HK-2 (cell line): ENCODE measurements at regions not wholly inside any gene's neighbourhood (a gene's known extent, or its start where the extent isn't known, plus 50 kb on each side); places are given as distances from the start of the nearest gene placed in this dataset.
"Not testable (repeated sequence)": the region's sequence is repeated elsewhere in the genome, so short reads cannot be mapped to it uniquely, and the experiment has no call there.

Experiments used
- DNase-seq: peaks from one replicate; pipeline ENCODE4 v3.0.0-alpha.2; 2018; ENCODE audit not compliant: unreplicated experiment

- DNase-seq = no peak
These were observed 137.6 kb upstream of the PEG3 start for GRCh38 chr19:56978023-56978565.

DNA sequence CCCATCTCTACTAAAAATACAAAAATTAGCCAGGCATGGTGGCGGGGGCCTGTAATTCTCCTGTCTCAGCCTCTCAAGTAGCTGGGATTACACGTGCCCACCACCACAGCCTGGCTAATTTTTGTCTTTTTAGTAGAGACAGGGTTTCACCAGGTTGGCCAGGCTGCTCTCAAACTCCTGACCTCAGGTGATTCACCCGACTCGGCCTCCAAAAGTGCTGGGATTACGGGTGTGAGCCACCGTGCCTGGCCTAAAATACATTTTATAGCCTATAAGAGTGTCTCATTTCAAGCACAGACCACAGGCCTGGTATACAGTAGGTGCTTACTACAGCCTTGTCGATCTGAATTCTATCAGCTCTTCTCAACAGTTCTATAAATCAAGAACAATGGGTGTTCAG is 139.5 kb upstream of the USP29 start:
- DNase-seq = not testable (repeated sequence)

- no peak for DNase-seq
These were observed 138.9 kb upstream of the USP29 start for GRCh38 chr19:56980906-56981305.

- not testable (repeated sequence) for DNase-seq
These were observed 138.3 kb upstream of the USP29 start for GRCh38 chr19:56981440-56981839.

DNA sequence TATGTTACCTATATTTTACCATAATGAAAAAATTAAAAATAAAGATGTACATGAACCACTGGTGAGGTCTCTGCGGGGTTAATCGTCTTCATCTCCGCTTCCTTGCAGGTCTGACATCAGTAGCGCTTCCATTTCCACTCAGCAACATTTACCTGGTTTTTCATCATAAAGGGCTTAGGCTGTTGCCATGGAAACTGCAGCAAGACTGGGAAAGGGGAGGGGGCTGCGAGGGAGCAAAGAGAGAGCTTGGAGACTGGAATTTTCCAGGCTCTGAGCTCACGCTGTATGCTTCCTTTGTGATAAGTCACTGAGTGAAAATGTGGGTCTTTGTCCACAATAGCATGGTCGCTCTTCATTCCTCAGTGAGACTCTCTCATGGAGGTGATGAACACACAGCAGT is 136.6 kb upstream of the USP29 start:
- no peak for DNase-seq

GRCh38 chr19:56983804-56984203 is 136.0 kb upstream of the USP29 start:
- no peak for DNase-seq

- DNase-seq = no peak
These were observed 133.4 kb upstream of the USP29 start for GRCh38 chr19:56986386-56986785.

GRCh38 chr19:56987184-56987583 is 132.6 kb upstream of the USP29 start:
- DNase-seq = no peak

- DNase-seq = no peak
These were observed 131.5 kb upstream of the USP29 start for GRCh38 chr19:56988299-56988698.

- DNase-seq = no peak
These were observed 127.9 kb upstream of the USP29 start for GRCh38 chr19:56991912-56992311.

DNA sequence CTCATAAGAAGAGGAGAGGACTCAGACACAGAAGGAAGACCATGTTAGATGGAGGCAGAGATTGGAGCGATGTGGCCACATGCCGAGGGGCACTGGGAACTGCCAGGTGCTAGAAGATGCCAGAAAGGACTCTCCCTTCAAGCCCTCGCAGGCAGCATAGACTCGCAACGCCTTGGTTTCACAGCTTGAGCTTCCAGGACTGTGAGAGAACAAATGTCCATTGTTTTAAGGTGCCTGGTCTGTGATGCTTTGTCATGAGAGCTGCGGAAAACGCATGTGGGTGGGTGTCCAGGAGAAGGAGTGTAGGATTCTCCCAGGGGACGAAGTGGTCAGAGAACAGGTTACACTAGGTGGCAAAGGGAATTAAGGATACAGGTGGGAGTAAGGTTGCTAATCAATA is 125.9 kb upstream of the USP29 start:
- DNase-seq = no peak

DNA sequence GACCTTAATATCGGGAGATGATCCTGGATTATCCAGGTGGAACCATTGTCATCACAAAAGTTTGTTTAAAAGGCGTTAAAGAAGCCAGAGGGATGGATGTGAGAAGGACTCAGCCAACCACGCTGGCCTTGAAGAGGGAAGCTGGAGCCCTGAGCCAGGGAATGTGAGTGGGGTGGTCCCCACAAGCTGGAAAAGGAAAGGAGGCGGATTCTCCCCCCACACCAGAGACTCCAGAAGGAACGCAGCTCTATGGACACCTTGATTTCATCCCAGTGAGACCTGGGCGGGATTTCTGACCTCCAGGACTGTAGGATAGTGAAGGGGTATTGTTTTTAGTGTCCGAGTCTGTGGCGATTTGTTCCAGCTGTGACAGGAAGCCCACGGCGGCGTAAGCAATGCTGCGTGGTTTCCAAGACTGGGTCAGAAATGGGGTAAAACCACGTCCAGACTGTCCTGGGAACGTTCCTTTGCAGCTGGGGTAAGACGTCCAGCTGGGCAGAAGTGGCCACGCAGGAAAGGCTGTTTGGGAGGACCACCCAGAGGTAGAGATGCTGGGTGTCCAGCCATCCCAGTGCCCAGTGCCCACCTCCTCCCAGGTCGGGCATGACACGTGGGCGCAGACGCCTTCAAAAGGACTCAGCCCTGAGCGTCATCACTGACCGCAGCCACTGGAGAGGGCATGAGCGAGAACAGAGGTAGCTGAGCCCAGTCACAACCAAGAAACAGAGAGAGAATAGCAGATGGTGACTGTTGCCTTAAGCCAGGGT is 125.4 kb upstream of the USP29 start:
- no peak for DNase-seq

DNA sequence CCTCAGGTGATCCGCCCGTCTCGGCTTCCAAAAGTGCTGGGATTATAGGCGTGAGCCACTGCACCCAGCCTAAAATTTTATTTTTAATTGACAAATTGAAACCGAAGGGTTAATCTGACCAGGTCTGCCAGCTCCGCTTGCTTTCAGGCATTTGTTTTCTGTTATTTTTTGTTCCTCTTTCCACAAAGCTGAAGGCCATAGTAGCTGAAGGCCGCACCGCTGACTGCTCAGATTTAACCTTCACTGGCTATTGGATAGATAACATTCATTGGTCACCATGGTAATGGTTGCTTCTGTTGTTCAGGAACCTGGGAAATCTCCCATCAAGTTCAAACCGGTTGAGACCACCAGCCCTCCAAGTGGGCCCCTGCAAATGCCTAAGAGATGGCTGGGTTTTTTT is 124.5 kb upstream of the USP29 start:
- DNase-seq = no peak

DNA sequence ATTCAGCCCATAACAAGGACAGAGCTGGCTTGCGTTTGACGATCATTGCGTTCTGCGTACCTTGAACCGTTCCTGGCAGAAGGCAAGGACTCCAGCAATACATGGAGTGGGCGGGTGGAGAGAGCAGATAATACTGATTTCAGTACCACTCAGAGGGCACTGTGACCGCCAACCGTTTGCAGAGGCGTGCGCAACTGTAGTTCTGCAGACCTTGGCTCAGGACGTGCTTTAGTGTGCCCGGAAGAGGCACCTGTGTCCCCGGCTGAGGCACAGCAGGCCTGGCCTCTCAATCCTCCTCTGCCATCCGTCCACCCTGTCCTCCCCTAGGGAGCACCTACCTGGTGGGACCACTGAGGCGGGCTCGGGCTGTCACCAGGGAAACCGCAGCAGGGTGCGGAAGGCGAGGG is 117.6 kb upstream of the USP29 start:
- DNase-seq = no peak

DNA sequence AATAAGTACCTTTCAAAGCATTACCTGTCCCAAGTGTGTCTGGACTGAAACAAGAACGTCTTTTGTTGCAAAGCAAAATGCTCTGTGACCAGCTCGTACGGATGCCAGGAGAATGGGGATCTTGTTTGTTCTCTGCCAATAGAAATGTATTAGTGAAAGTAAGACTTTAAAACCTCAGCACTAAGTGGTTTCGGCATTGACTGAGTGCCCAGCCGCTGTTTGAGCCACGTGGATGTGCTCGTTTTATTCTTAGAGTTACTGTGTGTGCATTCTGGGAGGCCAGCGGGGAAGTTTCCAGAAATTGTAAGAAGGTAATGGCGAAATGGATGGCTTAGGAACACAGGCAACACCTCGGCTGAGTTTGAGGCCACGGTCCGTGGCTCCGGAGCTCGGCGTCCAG is 117.1 kb upstream of the USP29 start:
- no peak for DNase-seq

DNA sequence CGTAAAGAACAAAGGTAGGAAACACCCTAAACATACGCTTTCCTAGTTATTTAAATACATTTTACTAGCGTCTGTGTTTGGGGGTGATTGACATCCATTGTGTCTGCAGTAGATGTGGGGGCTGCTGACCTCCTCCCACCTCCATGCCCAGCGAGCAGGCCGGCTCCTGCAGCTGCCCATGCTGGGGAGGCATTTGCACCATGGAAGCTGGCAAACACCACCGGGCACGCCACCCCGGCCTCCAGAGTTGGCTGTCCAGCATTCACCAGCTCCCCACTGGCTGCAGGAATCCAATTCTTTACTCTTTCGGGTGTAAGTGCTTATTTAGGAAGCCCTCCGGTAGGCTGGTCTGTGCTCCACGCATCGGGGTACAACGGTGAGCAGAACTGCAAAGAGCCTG is 115.4 kb upstream of the USP29 start:
- no peak for DNase-seq

DNA sequence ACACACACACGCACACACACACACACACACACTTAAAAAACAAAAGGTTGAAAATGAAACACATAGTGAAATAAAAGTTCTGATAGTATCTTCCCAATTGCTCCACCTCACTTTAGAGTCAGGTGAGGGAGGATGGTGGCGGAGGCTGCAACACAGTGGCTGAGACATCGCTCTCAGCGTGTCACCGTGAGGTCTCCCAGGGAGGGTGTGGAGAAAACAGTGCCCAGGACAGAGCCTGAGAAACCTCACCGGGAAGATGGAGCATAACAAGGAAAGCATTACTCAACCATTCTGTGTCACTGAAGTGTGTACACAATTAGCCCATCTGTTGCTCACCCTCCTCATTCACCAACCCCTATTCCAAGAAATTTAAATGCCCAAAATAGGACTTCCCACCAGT is 111.4 kb upstream of the USP29 start:
- DNase-seq = no peak

GRCh38 chr19:57010541-57010940 is 109.2 kb upstream of the USP29 start:
- DNase-seq = no peak

DNA sequence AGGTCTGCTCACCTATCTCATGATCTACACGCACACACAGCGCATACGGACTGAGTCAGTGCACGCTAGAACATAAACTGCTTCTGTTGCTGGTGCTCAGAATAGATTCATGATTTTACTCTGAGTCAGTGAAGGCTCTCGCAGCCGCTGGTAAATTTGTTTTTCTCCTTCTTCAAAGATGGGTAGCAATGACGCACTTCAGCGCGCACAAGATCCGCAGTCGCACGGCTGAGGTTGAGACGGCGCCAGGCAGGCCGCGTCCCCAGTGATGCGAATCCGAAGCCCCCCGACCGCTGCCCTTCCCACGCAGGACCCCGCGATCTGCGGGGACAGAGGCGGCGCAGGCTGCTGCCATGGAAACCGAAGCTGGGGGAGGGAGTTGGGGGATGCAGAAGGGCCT is 103.7 kb upstream of the USP29 start:
- no peak for DNase-seq

GRCh38 chr19:57016491-57016890 is 103.3 kb upstream of the USP29 start:
- no peak for DNase-seq

GRCh38 chr19:57025491-57025890 is 94.3 kb upstream of the USP29 start:
- DNase-seq = no peak

- DNase-seq = no peak
These were observed 93.3 kb upstream of the USP29 start for GRCh38 chr19:57026476-57026875.

- DNase-seq = no peak
These were observed 92.4 kb upstream of the USP29 start for GRCh38 chr19:57027360-57027759.
